A549 (cell line): ENCODE measurements at regions not wholly inside any gene's neighbourhood (a gene's known extent, or its start where the extent isn't known, plus 50 kb on each side); places are given as distances from the start of the nearest gene placed in this dataset.

Source experiments
- CHD2 ChIP-seq: fragments of 150-350 bp; IDR thresholded peaks from 2 replicates; pipeline ENCODE4 v1.6.1; 2014; ENCODE audit warnings: low read length; ENCODE audit not compliant: partially characterized antibody
- CHD4 ChIP-seq: fragments of 200-600 bp; sonication (generic); IDR thresholded peaks from 2 replicates; pipeline ENCODE4 v1.6.1; 2016; ENCODE audit warnings: antibody characterized with exemption, mild to moderate bottlenecking, borderline replicate concordance
- KDM1A ChIP-seq: fragments of 200-600 bp; sonication (generic); IDR thresholded peaks from 2 replicates; pipeline ENCODE4 v1.6.1; 2016; ENCODE audit warnings: low read depth, mild to moderate bottlenecking
- NPAS2 ChIP-seq: fragments of 250-450 bp; sonication (Bioruptor Pico); IDR thresholded peaks from 2 replicates; pipeline ENCODE4 v1.8.0; 2022; ENCODE audit warnings: mild to moderate bottlenecking, moderate library complexity, borderline replicate concordance
- NR3C1 ChIP-seq: fragments of >200 bp; sonication (Bioruptor Twin); formaldehyde crosslinking; IDR thresholded peaks from 3 replicates; pipeline ENCODE4 v1.6.1; 2017
- POLR2A ChIP-seq: IDR thresholded peaks from 2 replicates; pipeline ENCODE4 v1.6.1; 2012; ENCODE audit warnings: mild to moderate bottlenecking, low read length
- RFX5 ChIP-seq: fragments of 450-650 bp; IDR thresholded peaks from 2 replicates; pipeline ENCODE4 v1.7.1; 2014; ENCODE audit warnings: antibody characterized with exemption, mild to moderate bottlenecking, moderate library complexity
- TF ChIP-seq, protein P1 (sequence below): fragments of >200 bp; sonication (Bioruptor Twin); formaldehyde crosslinking; IDR thresholded peaks from 3 replicates; pipeline ENCODE4 v1.5.1; 2016
- TF ChIP-seq, protein P2 (sequence below): IDR thresholded peaks from 2 replicates; pipeline ENCODE4 v1.6.1; 2012; ENCODE audit warnings: low read depth, borderline replicate concordance
- TF ChIP-seq, protein P3 (sequence below): fragments of 200-600 bp; sonication (generic); IDR thresholded peaks from 2 replicates; pipeline ENCODE4 v1.6.1; 2016; ENCODE audit warnings: antibody characterized with exemption, mild to moderate bottlenecking, moderate library complexity
- TF ChIP-seq, protein P4 (sequence below): fragments of 450-650 bp; IDR thresholded peaks from 2 replicates; pipeline ENCODE4 v1.6.1; 2014; ENCODE audit warnings: antibody characterized with exemption

DNA sequence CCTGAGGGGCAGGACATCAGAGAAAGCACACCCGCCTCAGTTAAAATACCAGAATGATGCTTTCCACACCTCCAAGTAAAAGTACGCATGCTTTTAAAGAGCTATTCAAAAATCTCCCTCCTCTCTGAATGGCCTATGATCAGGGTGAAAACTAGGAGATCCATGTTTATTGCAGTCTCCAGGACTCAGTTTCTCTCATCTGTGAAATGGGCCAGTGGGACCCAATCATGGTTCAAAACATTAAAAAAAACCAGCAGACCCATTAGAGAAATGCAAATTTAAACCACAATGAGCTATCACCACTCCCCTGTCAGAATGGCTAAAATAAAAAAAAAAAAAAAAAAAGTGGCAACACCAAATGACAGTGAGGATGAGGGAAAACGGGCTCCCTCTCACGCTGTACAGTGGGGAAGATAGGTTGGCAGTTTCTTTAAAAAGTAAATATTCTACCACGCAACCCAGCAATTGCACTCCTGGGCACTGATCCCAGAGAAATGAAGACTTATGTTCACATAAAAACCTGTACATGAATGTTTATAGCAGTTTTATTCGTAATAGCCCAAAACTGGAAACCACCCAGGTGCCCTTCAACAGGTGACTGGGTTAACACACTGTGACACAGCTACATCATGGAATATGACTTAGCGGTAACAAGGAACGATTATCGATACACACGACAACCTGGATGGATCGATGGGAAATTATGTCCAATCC lies 242.7 kb downstream of the MN1 start:
- TF ChIP-seq CHD2 (no peak), NPAS2 (CRISPR knock-in tag) (no peak), POLR2A (no peak), CHD4 (no peak), RFX5 (no peak), NR3C1 (no peak), KDM1A (no peak)
- TF ChIP-seq, protein P1, sequence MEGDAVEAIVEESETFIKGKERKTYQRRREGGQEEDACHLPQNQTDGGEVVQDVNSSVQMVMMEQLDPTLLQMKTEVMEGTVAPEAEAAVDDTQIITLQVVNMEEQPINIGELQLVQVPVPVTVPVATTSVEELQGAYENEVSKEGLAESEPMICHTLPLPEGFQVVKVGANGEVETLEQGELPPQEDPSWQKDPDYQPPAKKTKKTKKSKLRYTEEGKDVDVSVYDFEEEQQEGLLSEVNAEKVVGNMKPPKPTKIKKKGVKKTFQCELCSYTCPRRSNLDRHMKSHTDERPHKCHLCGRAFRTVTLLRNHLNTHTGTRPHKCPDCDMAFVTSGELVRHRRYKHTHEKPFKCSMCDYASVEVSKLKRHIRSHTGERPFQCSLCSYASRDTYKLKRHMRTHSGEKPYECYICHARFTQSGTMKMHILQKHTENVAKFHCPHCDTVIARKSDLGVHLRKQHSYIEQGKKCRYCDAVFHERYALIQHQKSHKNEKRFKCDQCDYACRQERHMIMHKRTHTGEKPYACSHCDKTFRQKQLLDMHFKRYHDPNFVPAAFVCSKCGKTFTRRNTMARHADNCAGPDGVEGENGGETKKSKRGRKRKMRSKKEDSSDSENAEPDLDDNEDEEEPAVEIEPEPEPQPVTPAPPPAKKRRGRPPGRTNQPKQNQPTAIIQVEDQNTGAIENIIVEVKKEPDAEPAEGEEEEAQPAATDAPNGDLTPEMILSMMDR, result no peak
- TF ChIP-seq, protein P2, sequence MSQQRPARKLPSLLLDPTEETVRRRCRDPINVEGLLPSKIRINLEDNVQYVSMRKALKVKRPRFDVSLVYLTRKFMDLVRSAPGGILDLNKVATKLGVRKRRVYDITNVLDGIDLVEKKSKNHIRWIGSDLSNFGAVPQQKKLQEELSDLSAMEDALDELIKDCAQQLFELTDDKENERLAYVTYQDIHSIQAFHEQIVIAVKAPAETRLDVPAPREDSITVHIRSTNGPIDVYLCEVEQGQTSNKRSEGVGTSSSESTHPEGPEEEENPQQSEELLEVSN, result no peak
- TF ChIP-seq, protein P3, sequence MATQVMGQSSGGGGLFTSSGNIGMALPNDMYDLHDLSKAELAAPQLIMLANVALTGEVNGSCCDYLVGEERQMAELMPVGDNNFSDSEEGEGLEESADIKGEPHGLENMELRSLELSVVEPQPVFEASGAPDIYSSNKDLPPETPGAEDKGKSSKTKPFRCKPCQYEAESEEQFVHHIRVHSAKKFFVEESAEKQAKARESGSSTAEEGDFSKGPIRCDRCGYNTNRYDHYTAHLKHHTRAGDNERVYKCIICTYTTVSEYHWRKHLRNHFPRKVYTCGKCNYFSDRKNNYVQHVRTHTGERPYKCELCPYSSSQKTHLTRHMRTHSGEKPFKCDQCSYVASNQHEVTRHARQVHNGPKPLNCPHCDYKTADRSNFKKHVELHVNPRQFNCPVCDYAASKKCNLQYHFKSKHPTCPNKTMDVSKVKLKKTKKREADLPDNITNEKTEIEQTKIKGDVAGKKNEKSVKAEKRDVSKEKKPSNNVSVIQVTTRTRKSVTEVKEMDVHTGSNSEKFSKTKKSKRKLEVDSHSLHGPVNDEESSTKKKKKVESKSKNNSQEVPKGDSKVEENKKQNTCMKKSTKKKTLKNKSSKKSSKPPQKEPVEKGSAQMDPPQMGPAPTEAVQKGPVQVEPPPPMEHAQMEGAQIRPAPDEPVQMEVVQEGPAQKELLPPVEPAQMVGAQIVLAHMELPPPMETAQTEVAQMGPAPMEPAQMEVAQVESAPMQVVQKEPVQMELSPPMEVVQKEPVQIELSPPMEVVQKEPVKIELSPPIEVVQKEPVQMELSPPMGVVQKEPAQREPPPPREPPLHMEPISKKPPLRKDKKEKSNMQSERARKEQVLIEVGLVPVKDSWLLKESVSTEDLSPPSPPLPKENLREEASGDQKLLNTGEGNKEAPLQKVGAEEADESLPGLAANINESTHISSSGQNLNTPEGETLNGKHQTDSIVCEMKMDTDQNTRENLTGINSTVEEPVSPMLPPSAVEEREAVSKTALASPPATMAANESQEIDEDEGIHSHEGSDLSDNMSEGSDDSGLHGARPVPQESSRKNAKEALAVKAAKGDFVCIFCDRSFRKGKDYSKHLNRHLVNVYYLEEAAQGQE, result no peak
- TF ChIP-seq, protein P4, sequence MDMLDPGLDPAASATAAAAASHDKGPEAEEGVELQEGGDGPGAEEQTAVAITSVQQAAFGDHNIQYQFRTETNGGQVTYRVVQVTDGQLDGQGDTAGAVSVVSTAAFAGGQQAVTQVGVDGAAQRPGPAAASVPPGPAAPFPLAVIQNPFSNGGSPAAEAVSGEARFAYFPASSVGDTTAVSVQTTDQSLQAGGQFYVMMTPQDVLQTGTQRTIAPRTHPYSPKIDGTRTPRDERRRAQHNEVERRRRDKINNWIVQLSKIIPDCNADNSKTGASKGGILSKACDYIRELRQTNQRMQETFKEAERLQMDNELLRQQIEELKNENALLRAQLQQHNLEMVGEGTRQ, result no peak
